T-helper 17 cell (primary cell): ENCODE measurements at regions not wholly inside any gene's neighbourhood (a gene's known extent, or its start where the extent isn't known, plus 50 kb on each side); places are given as distances from the start of the nearest gene placed in this dataset.

Experiments used
- ATAC-seq: fragments of 150-1000 bp; cut with Tn5 transposase; 2 replicates; pipeline ENCODE4 v1.10.0; 2021; ENCODE audit warnings: mild to moderate bottlenecking, moderate library complexity
- DNase-seq, 3 donors: peaks; one replicate each; pipeline versions ENCODE4 v3.0.0 to v3.0.0-alpha.2; 2020 to 2021
- H3K9me3 ChIP-seq: one replicate; pipeline ENCODE4 v1.7.0; 2013; ENCODE audit warnings: low read length, mild to moderate bottlenecking; ENCODE audit not compliant: control insufficient read depth, poor library complexity, severe bottlenecking
- H3K27ac Mint-ChIP-seq: one replicate; pipeline ENCODE4 v1.8.0; 2022; ENCODE audit warnings: mild to moderate bottlenecking, moderate library complexity, mixed read lengths
- H3K27me3 Mint-ChIP-seq: one replicate; pipeline ENCODE4 v1.8.0; 2022; ENCODE audit warnings: mixed read lengths
- H3K36me3 Mint-ChIP-seq: one replicate; pipeline ENCODE4 v1.8.0; 2022; ENCODE audit warnings: low read depth, mixed read lengths
- H3K4me1 Mint-ChIP-seq: one replicate; pipeline ENCODE4 v1.8.0; 2022; ENCODE audit warnings: mild to moderate bottlenecking, mixed read lengths
- H3K4me3 Mint-ChIP-seq: one replicate; pipeline ENCODE4 v1.8.0; 2022; ENCODE audit warnings: mild to moderate bottlenecking, moderate library complexity, mixed read lengths

- Mint-ChIP-seq H3K4me3 (no peak overlapping the region), H3K4me1 (no peaks in the 10 kb centered on the region), H3K27me3 (peaks cover 34% of the 10 kb centered on the region), H3K36me3 (no peaks in the 10 kb centered on the region), H3K27ac (no peak overlapping the region)
- H3K9me3 ChIP-seq: no peaks in the 10 kb centered on the region
- no peak for DNase-seq
- no peak for ATAC-seq
Measured at GRCh38 chr2:88261725-88262124, 91.6 kb downstream of the THNSL2 start.

GRCh38 chr2:88258208-88258607, 88.1 kb downstream of the THNSL2 start:
- DNase-seq (no peak), ATAC-seq (no peak)
- peaks cover 20% of the 10 kb centered on the region for H3K27me3 Mint-ChIP-seq
- no peaks in the 10 kb centered on the region for H3K9me3 ChIP-seq
- H3K27ac Mint-ChIP-seq: no peak overlapping the region
- H3K4me1 Mint-ChIP-seq: no peaks in the 10 kb centered on the region
- no peaks in the 10 kb centered on the region for H3K36me3 Mint-ChIP-seq
- H3K4me3 Mint-ChIP-seq: no peak overlapping the region

- no peak overlapping the region for H3K27ac Mint-ChIP-seq
- no peak overlapping the region for H3K4me3 Mint-ChIP-seq
- H3K36me3 Mint-ChIP-seq: peaks cover 2% of the 10 kb centered on the region
- no peaks in the 10 kb centered on the region for H3K9me3 ChIP-seq
- H3K27me3 Mint-ChIP-seq: peaks cover 33% of the 10 kb centered on the region
- DNase-seq (no peak), ATAC-seq (no peak)
- no peaks in the 10 kb centered on the region for H3K4me1 Mint-ChIP-seq
Measured at GRCh38 chr2:88254437-88255091, 84.4 kb downstream of the THNSL2 start.

- Mint-ChIP-seq H3K27me3 (peaks cover 35% of the 10 kb centered on the region), H3K27ac (no peak overlapping the region), H3K4me3 (no peak overlapping the region), H3K4me1 (no peaks in the 10 kb centered on the region), H3K36me3 (peaks cover 2% of the 10 kb centered on the region)
- ATAC-seq: no peak
- DNase-seq: no peak
- H3K9me3 ChIP-seq: no peaks in the 10 kb centered on the region
Measured at GRCh38 chr2:88253997-88254396, 83.9 kb downstream of the THNSL2 start.

- ATAC-seq: no peak
- Mint-ChIP-seq H3K27ac (no peak overlapping the region), H3K4me3 (no peak overlapping the region), H3K36me3 (peaks cover 2% of the 10 kb centered on the region), H3K27me3 (peaks cover 34% of the 10 kb centered on the region), H3K4me1 (no peaks in the 10 kb centered on the region)
- no peak for DNase-seq
- no peaks in the 10 kb centered on the region for H3K9me3 ChIP-seq
Measured at GRCh38 chr2:88253375-88253774, 83.2 kb downstream of the THNSL2 start.

- H3K4me3 Mint-ChIP-seq: no peak overlapping the region
- peaks cover 4% of the 10 kb centered on the region for H3K4me1 Mint-ChIP-seq
- H3K9me3 ChIP-seq: no peaks in the 10 kb centered on the region
- peaks cover 38% of the 10 kb centered on the region for H3K27me3 Mint-ChIP-seq
- H3K36me3 Mint-ChIP-seq: peaks cover 4% of the 10 kb centered on the region
- ATAC-seq: no peak
- H3K27ac Mint-ChIP-seq: no peak overlapping the region
- DNase-seq: no peak
Measured at GRCh38 chr2:88252646-88253045, 82.5 kb downstream of the THNSL2 start.

- no peak overlapping the region for H3K27ac Mint-ChIP-seq
- H3K36me3 Mint-ChIP-seq: peaks cover 4% of the 10 kb centered on the region
- DNase-seq (no peak), ATAC-seq (no peak)
- H3K4me3 Mint-ChIP-seq: no peak overlapping the region
- H3K27me3 Mint-ChIP-seq: peaks cover 37% of the 10 kb centered on the region
- H3K4me1 Mint-ChIP-seq: peaks cover 4% of the 10 kb centered on the region
- H3K9me3 ChIP-seq: no peaks in the 10 kb centered on the region
Measured at GRCh38 chr2:88252111-88252510, 82.0 kb downstream of the THNSL2 start.

- H3K4me3 Mint-ChIP-seq: no peak overlapping the region
- DNase-seq (no peak), ATAC-seq (no peak)
- no peaks in the 10 kb centered on the region for H3K9me3 ChIP-seq
- H3K27ac Mint-ChIP-seq: no peak overlapping the region
- H3K4me1 Mint-ChIP-seq: peaks cover 4% of the 10 kb centered on the region
- peaks cover 44% of the 10 kb centered on the region for H3K27me3 Mint-ChIP-seq
- H3K36me3 Mint-ChIP-seq: peaks cover 4% of the 10 kb centered on the region
Measured at GRCh38 chr2:88250404-88250803, 80.3 kb downstream of the THNSL2 start.

- Mint-ChIP-seq H3K4me3 (no peak overlapping the region), H3K27me3 (peaks cover 44% of the 10 kb centered on the region), H3K36me3 (peaks cover 4% of the 10 kb centered on the region), H3K27ac (no peak overlapping the region), H3K4me1 (peaks cover 4% of the 10 kb centered on the region)
- no peak for ATAC-seq
- DNase-seq: no peak
- no peaks in the 10 kb centered on the region for H3K9me3 ChIP-seq
Measured at GRCh38 chr2:88248280-88248828, 78.2 kb downstream of the THNSL2 start.

GRCh38 chr2:88247531-88247930, 77.4 kb downstream of the THNSL2 start:
- ATAC-seq (peak; percentile 45), DNase-seq (no peak)
- Mint-ChIP-seq H3K4me3 (no peak overlapping the region), H3K4me1 (peaks cover 4% of the 10 kb centered on the region), H3K36me3 (peaks cover 4% of the 10 kb centered on the region), H3K27ac (no peak overlapping the region), H3K27me3 (peaks cover 44% of the 10 kb centered on the region)
- H3K9me3 ChIP-seq: no peaks in the 10 kb centered on the region

GRCh38 chr2:88245109-88245508, 75.0 kb downstream of the THNSL2 start:
- Mint-ChIP-seq H3K27me3 (peaks cover 26% of the 10 kb centered on the region), H3K27ac (no peak overlapping the region), H3K4me1 (peaks cover 4% of the 10 kb centered on the region), H3K36me3 (peaks cover 2% of the 10 kb centered on the region), H3K4me3 (no peak overlapping the region)
- no peaks in the 10 kb centered on the region for H3K9me3 ChIP-seq
- ATAC-seq (no peak), DNase-seq (no peak)

GRCh38 chr2:88239781-88240180, 69.6 kb downstream of the THNSL2 start:
- no peak overlapping the region for H3K4me3 Mint-ChIP-seq
- H3K36me3 Mint-ChIP-seq: no peaks in the 10 kb centered on the region
- ATAC-seq: no peak

GRCh38 chr2:88236666-88237065, 66.5 kb downstream of the THNSL2 start:
- DNase-seq (no peak), ATAC-seq (no peak)
- Mint-ChIP-seq H3K27ac (no peak overlapping the region), H3K36me3 (no peaks in the 10 kb centered on the region), H3K4me3 (no peak overlapping the region), H3K27me3 (peaks cover 14% of the 10 kb centered on the region), H3K4me1 (no peaks in the 10 kb centered on the region)
- no peaks in the 10 kb centered on the region for H3K9me3 ChIP-seq

More at GRCh38 chr2:88239781-88240180, 69.6 kb downstream of the THNSL2 start:
- Mint-ChIP-seq H3K27me3 (peaks cover 5% of the 10 kb centered on the region), H3K27ac (no peak overlapping the region), H3K4me1 (no peaks in the 10 kb centered on the region)
- no peak for DNase-seq
- H3K9me3 ChIP-seq: no peaks in the 10 kb centered on the region
